LNCAP (cell line): ENCODE measurements at regions not wholly inside any gene's neighbourhood (a gene's known extent, or its start where the extent isn't known, plus 50 kb on each side); places are given as distances from the start of the nearest gene placed in this dataset.

Experiments
- CTCF ChIP-seq: fragments of 450-650 bp; IDR thresholded peaks from 2 replicates; pipeline ENCODE4 v1.5.1; 2017; ENCODE audit warnings: mild to moderate bottlenecking

DNA sequence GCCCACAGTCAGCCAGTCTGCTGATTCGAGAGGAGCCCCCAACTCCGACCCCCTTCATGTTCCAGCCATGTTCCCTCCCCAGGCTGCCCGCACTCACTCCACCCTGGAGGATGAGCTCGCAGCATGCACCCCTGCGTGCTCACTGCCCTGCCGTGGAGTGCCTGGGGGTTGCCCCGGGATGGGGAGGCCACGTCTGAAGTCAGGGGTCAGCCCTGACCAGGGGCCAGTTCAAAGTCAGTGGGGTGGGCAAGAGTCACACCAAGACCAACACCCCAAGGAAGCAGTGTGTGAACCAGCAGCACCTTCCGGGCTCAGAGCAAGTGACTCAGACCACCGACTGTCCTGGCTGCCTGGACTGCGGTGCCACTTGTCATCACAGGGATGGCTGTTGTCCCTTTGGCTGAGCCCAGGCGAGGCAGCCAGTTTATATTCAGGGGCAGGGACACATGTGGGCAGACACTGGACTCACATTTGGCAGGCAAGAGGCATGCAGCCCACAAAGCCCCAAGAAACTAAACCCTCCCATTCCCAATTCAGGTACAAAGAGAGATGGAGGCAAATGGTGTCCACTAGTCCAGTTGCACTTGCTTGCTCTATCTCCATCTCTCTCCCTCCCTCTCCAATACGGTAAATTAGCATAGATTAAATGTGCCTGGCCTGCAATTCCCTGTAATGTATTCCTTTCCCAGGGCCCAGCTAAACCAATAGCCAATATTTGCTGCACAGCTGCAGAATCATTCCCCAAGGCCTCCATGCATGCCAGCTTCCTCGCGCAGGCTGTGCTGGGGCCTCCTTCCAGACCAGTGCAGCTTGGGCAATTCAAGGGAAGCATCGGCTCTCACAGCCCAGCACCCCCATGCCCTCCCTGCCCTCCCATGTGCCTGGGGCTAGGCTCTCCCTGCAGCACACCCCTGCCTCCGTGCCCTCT, 135.7 kb upstream of the IQSEC1 start:
- TF ChIP-seq CTCF, result no peak

- TF ChIP-seq CTCF, result no peak
Measured at GRCh38 chr3:13207975-13208705, 134.9 kb upstream of the IQSEC1 start.

- no peak for TF ChIP-seq CTCF
Measured at GRCh38 chr3:13207578-13207922, 134.3 kb upstream of the IQSEC1 start.

DNA sequence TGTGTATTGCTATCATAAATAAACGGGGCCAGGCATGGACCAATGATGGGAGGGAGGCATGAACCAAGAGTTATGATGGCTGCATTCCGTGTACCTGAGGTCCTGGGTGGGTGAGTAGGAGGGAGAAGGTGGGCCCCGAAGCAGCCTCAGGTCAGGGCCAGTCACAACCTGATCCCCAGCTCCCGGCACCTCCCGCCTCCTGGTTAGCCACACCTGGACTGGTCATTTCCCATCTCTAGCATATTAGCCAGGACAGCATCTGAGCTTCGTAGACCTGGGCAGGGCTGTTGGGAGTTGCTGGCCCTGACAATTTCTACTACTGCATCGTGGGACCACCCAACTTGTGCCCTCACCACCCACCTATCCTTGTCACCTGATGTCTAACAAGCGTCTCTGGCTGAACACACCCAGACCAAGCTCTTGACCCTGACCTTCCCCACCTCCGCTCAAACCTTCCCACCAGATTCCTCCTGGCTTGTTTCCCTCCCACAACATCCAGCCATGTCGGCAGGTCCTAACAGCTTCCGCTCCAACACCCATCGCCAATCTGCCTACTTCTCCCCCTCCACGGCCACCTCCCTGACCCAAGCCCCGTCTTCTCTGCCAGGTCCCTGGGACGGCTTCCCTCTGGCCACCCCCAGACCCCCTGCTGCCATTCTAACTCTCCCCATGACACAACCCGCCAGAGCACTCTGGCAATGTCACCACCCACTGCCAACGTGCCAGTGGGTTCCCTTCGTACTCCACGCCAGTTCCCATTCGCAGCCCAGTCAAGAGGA, 133.8 kb upstream of the IQSEC1 start:
- TF ChIP-seq CTCF, result no peak

GRCh38 chr3:13205567-13206143, 132.4 kb upstream of the IQSEC1 start:
- TF ChIP-seq CTCF, result no peak

GRCh38 chr3:13204177-13204581, 130.9 kb upstream of the IQSEC1 start:
- no peak for TF ChIP-seq CTCF
